ENCODE measurements at regions not wholly inside any gene's neighbourhood (a gene's known extent, or its start where the extent isn't known, plus 50 kb on each side); places are given as distances from the start of the nearest gene placed in this dataset.

DNA sequence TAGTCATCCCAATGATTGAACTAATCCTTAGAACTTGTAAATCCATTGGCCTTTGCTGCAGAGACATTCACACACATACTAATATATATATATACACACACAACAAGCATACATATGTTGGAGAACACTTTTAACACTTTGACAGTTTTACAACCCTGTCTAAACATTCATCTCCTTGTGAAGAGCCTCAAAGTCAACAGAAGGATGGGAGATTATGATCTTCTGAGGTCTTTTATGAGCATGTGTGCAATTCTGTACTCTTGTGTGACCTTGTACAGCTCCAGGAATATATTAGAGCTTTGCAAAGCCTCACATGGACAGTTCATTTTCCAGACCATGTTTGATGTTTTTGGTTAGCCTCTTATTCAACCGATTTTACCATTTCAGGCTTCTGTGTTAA, 589.0 kb downstream of the NXPH1 start:
- TF ChIP-seq, protein P1, sequence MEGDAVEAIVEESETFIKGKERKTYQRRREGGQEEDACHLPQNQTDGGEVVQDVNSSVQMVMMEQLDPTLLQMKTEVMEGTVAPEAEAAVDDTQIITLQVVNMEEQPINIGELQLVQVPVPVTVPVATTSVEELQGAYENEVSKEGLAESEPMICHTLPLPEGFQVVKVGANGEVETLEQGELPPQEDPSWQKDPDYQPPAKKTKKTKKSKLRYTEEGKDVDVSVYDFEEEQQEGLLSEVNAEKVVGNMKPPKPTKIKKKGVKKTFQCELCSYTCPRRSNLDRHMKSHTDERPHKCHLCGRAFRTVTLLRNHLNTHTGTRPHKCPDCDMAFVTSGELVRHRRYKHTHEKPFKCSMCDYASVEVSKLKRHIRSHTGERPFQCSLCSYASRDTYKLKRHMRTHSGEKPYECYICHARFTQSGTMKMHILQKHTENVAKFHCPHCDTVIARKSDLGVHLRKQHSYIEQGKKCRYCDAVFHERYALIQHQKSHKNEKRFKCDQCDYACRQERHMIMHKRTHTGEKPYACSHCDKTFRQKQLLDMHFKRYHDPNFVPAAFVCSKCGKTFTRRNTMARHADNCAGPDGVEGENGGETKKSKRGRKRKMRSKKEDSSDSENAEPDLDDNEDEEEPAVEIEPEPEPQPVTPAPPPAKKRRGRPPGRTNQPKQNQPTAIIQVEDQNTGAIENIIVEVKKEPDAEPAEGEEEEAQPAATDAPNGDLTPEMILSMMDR (IDR thresholded peaks at IDR 0.05; ENCODE audit: low read length): no peak
- no peak for TF ChIP-seq EZH2phosphoT487 (IDR thresholded peaks at IDR 0.05; ENCODE audit: low read length)
- TF ChIP-seq EZH2 (optimal IDR thresholded peaks at IDR 0.05; ENCODE audit: low read depth, low read length): no peak
- Histone ChIP-seq H2AFZ (ENCODE audit: low read length) (no peak overlapping the region), H3K27me3 (replicated peaks; ENCODE audit: insufficient read depth, low read length) (no peaks in the 10 kb centered on the region), H3K36me3 (replicated peaks; ENCODE audit: insufficient read depth, low read length) (no peaks in the 10 kb centered on the region), H3K79me2 (ENCODE audit: low read length) (no peaks in the 10 kb centered on the region), H3K4me2 (ENCODE audit: low read depth, low read length) (no peak overlapping the region), H3K4me1 (ENCODE audit: low read length) (0 out of 2 replicates have a peak, but pooled peaks cover 3% of the 10 kb centered on the region), H3K9ac (ENCODE audit: low read length) (no peak overlapping the region), H3K27ac (ENCODE audit: low read length) (no peak overlapping the region), H3K4me3 (ENCODE audit: low read length) (no peak overlapping the region), H3K9me3 (replicated peaks; ENCODE audit: insufficient read depth, low read length) (no peaks in the 10 kb centered on the region), H3K9me2 (replicated peaks; ENCODE audit: insufficient read depth, low read length) (no peaks in the 10 kb centered on the region), H4K20me1 (ENCODE audit: insufficient read depth, low read length) (no peaks in the 10 kb centered on the region), H3F3A (ENCODE audit: insufficient read depth, low read length) (no peaks in the 10 kb centered on the region)
- DNase-seq: no peak

DNA sequence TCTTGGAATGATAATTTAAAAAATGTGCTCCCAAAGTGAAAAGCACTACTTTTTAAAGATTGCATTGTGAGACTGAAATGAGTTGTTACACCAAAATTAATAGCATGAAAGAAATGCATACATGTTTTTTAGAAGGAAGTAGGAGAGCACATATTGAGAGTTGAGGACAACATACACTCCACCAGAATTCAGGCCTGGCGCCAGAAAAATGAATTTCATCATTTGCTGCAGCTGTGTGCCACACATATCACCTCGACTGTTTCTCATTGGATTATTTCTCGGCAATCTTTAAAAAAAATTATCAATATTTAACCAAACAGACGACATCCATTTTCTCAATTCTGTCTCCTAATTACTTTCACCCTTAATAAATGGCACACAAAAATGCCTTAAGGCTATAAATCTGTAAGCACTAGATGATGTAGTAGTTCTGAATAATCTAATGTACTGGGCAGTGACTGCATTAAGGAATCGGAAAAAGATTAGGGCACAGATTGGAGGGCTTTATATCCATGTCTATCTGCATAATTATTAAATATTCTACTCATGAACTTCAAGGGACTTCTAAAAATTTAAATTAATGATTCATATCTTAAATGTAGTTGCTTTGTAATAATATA, 590.4 kb downstream of the NXPH1 start:
- Histone ChIP-seq H3F3A (ENCODE audit: insufficient read depth, low read length) (no peaks in the 10 kb centered on the region), H3K4me2 (ENCODE audit: low read depth, low read length) (no peak overlapping the region), H3K4me3 (ENCODE audit: low read length) (no peak overlapping the region), H3K27ac (ENCODE audit: low read length) (no peak overlapping the region), H2AFZ (ENCODE audit: low read length) (no peak overlapping the region), H3K9me3 (replicated peaks; ENCODE audit: insufficient read depth, low read length) (no peaks in the 10 kb centered on the region), H3K4me1 (ENCODE audit: low read length) (peaks cover 12% of the 10 kb centered on the region; the same call in 1 of the 2 replicates), H3K9ac (ENCODE audit: low read length) (no peak overlapping the region), H3K36me3 (replicated peaks; ENCODE audit: insufficient read depth, low read length) (no peaks in the 10 kb centered on the region), H3K27me3 (replicated peaks; ENCODE audit: insufficient read depth, low read length) (no peaks in the 10 kb centered on the region), H3K9me2 (replicated peaks; ENCODE audit: insufficient read depth, low read length) (no peaks in the 10 kb centered on the region), H3K79me2 (ENCODE audit: low read length) (no peaks in the 10 kb centered on the region), H4K20me1 (ENCODE audit: insufficient read depth, low read length) (no peaks in the 10 kb centered on the region)
- no peak for DNase-seq
- no peak for TF ChIP-seq EZH2 (optimal IDR thresholded peaks at IDR 0.05; ENCODE audit: low read depth, low read length)
- TF ChIP-seq EZH2phosphoT487 (IDR thresholded peaks at IDR 0.05; ENCODE audit: low read length): no peak
- TF ChIP-seq, protein P1 (IDR thresholded peaks at IDR 0.05; ENCODE audit: low read length): no peak

DNA sequence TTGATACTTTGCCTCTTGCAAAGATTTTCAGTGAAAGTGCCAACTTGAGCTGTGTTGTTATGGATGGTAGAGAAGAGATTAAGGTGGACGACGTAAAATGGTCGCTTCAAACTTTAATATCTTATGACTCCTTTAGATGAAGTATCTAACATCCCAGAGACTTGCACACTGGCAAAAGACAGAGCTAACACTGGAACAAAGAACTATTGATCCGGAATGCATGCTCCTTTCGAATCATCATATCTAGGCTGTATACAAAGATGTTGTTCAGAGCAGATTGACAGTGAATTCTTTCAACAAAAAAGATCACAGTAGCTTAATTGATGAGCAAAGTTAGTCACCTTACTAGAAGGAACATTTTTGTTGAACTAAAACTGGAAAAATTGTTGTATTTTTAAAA, 592.7 kb downstream of the NXPH1 start:
- no peaks in the 10 kb centered on the region for H3K36me3 ChIP-seq (replicated peaks; ENCODE audit: insufficient read depth, low read length)
- TF ChIP-seq EZH2phosphoT487 (IDR thresholded peaks at IDR 0.05; ENCODE audit: low read length): no peak
- TF ChIP-seq EZH2 (optimal IDR thresholded peaks at IDR 0.05; ENCODE audit: low read depth, low read length): no peak
- TF ChIP-seq, protein P1 (IDR thresholded peaks at IDR 0.05; ENCODE audit: low read length): no peak
- no peaks in the 10 kb centered on the region for H4K20me1 ChIP-seq (ENCODE audit: insufficient read depth, low read length)
- H3K27me3 ChIP-seq (replicated peaks; ENCODE audit: insufficient read depth, low read length): no peaks in the 10 kb centered on the region
- H3K9me2 ChIP-seq (replicated peaks; ENCODE audit: insufficient read depth, low read length): no peaks in the 10 kb centered on the region
- H3K27ac ChIP-seq (ENCODE audit: low read length): no peak overlapping the region
- H3K4me2 ChIP-seq (ENCODE audit: low read depth, low read length): no peak overlapping the region
- no peak overlapping the region for H3K9ac ChIP-seq (ENCODE audit: low read length)
- peaks cover 12% of the 10 kb centered on the region; the same call in 1 of the 2 replicates for H3K4me1 ChIP-seq (ENCODE audit: low read length)
- no peaks in the 10 kb centered on the region for H3K79me2 ChIP-seq (ENCODE audit: low read length)
- H3K4me3 ChIP-seq (ENCODE audit: low read length): no peak overlapping the region
- H2AFZ ChIP-seq (ENCODE audit: low read length): no peak overlapping the region
- no peaks in the 10 kb centered on the region for H3K9me3 ChIP-seq (replicated peaks; ENCODE audit: insufficient read depth, low read length)
- H3F3A ChIP-seq (ENCODE audit: insufficient read depth, low read length): no peaks in the 10 kb centered on the region
- no peak for DNase-seq

All from MM.1S (cell line).